PC-9 (cell line): ENCODE measurements at regions not wholly inside any gene's neighbourhood (a gene's known extent, or its start where the extent isn't known, plus 50 kb on each side); places are given as distances from the start of the nearest gene placed in this dataset.
"Not testable (repeated sequence)": the region's sequence is repeated elsewhere in the genome, so short reads cannot be mapped to it uniquely, and the experiment has no call there.

Experiments
- EZH2 ChIP-seq: fragments of 200-600 bp; sonication (generic); IDR thresholded peaks from 2 replicates; pipeline ENCODE4 v1.8.0; 2017; ENCODE audit warnings: antibody characterized with exemption, low read depth
- TF ChIP-seq, protein P1 (sequence below): fragments of 200-600 bp; sonication (generic); conservative IDR thresholded peaks from 2 replicates; pipeline ENCODE4 v1.6.1; 2017; ENCODE audit warnings: mixed run types, antibody characterized with exemption, mild to moderate bottlenecking, moderate library complexity

DNA sequence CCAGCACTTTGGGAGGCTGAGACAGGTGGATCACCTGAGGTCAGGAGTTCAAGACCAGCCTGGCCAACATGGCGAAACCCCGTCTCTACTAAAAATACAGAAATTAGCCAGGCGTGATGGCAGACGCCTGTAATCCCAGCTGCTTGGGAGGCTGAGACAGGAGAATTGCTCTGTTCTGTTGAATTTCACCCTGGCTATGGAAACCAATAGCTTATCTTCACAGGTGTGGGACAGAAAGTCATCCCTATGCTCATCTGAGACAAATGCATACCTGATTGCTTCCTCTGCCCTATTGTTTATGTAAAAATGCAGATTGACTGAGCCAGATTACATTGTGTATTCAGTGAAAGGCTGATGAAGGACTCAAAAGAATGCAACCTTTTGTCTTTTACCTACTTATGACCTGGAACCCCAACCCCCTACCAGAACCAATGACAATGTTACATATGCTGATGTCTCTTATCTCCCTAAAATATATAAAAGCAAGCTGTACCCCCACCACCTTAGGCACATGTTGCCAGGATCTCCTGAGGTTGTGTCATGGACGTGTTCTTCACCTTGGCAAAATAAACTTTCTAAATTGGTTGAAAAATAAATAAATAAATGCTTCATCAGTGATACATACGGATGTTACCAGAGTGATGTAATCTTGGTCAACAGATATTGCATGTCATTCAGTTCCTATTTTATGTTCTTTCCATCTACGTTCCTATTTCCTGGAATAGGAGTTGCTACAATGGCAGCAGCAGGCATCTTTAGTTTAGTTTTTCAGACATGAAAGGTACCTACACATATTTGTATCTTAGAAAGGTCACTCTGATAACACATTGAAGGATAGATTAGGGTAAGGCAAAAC lies 189.4 kb upstream of the SLC38A2 start:
- TF ChIP-seq, protein P1, sequence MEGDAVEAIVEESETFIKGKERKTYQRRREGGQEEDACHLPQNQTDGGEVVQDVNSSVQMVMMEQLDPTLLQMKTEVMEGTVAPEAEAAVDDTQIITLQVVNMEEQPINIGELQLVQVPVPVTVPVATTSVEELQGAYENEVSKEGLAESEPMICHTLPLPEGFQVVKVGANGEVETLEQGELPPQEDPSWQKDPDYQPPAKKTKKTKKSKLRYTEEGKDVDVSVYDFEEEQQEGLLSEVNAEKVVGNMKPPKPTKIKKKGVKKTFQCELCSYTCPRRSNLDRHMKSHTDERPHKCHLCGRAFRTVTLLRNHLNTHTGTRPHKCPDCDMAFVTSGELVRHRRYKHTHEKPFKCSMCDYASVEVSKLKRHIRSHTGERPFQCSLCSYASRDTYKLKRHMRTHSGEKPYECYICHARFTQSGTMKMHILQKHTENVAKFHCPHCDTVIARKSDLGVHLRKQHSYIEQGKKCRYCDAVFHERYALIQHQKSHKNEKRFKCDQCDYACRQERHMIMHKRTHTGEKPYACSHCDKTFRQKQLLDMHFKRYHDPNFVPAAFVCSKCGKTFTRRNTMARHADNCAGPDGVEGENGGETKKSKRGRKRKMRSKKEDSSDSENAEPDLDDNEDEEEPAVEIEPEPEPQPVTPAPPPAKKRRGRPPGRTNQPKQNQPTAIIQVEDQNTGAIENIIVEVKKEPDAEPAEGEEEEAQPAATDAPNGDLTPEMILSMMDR = not testable (repeated sequence)
- TF ChIP-seq EZH2 = not testable (repeated sequence)
